Memory B cell (primary cell): ENCODE measurements at regions not wholly inside any gene's neighbourhood (a gene's known extent, or its start where the extent isn't known, plus 50 kb on each side); places are given as distances from the start of the nearest gene placed in this dataset.

ENCODE experiments used
- ATAC-seq: fragments of 150-1000 bp; cut with Tn5 transposase; 2 replicates; pipeline ENCODE4 v1.10.0; 2021; ENCODE audit warnings: low read depth, mild to moderate bottlenecking, moderate library complexity
- DNase-seq, 2 donors: peaks; one replicate each; pipeline ENCODE4 v3.0.0; 2022; ENCODE audit warnings: low spot score in 2 of 2
- H3K27ac Mint-ChIP-seq: one replicate; pipeline ENCODE4 v1.8.0; 2022; ENCODE audit warnings: mild to moderate bottlenecking, moderate library complexity, mixed read lengths
- H3K27me3 Mint-ChIP-seq: one replicate; pipeline ENCODE4 v1.8.0; 2022; ENCODE audit warnings: mixed read lengths
- H3K36me3 Mint-ChIP-seq: one replicate; pipeline ENCODE4 v1.8.0; 2022; ENCODE audit warnings: mild to moderate bottlenecking, mixed read lengths
- H3K4me1 Mint-ChIP-seq: one replicate; pipeline ENCODE4 v1.8.0; 2022; ENCODE audit warnings: mixed read lengths
- H3K4me3 Mint-ChIP-seq: one replicate; pipeline ENCODE4 v1.8.0; 2022; ENCODE audit warnings: mild to moderate bottlenecking, moderate library complexity, mixed read lengths
- H3K9me3 Mint-ChIP-seq: one replicate; pipeline ENCODE4 v1.8.0; 2022; ENCODE audit warnings: mixed read lengths

- ATAC-seq (no peak), DNase-seq (no peak)
- no peak overlapping the region for H3K4me3 Mint-ChIP-seq
- no peak overlapping the region for H3K27ac Mint-ChIP-seq
- no peaks in the 10 kb centered on the region for H3K4me1 Mint-ChIP-seq
- H3K27me3 Mint-ChIP-seq, result no peaks in the 10 kb centered on the region
- peaks cover 3% of the 10 kb centered on the region for H3K9me3 Mint-ChIP-seq
- H3K36me3 Mint-ChIP-seq, result no peaks in the 10 kb centered on the region
Measured at GRCh38 chr18:28236487-28236886, 59.6 kb upstream of the CDH2 start.
